ENCODE measurements at regions not wholly inside any gene's neighbourhood (a gene's known extent, or its start where the extent isn't known, plus 50 kb on each side); places are given as distances from the start of the nearest gene placed in this dataset.
"Not testable (repeated sequence)": the region's sequence is repeated elsewhere in the genome, so short reads cannot be mapped to it uniquely, and the experiment has no call there.

- FAIRE-seq (no peak), DNase-seq (ENCODE audit: insufficient read length, low spot score) (no peak)
- TF ChIP-seq CTCF (IDR thresholded peaks at IDR 0.05; ENCODE audit: insufficient read depth, missing control alignments): peak; percentile 76
Measured at GRCh38 chr4:154982187-154983047, 201.3 kb downstream of the RBM46 start.

- no peak for TF ChIP-seq CTCF (IDR thresholded peaks at IDR 0.05; ENCODE audit: insufficient read depth, missing control alignments)
- no peak for DNase-seq (ENCODE audit: insufficient read length, low spot score)
- no peak for FAIRE-seq
Measured at GRCh38 chr4:154983714-154984113, 202.6 kb downstream of the RBM46 start.

- no peak for FAIRE-seq
Measured at GRCh38 chr4:154984148-154984547, 203.1 kb downstream of the RBM46 start.

GRCh38 chr4:154984616-154985015 lies 203.5 kb downstream of the RBM46 start:
- no peak for DNase-seq (ENCODE audit: insufficient read length, low spot score)
- TF ChIP-seq CTCF (IDR thresholded peaks at IDR 0.05; ENCODE audit: insufficient read depth, missing control alignments): no peak
- no peak for FAIRE-seq

More at GRCh38 chr4:154984148-154984547, 203.1 kb downstream of the RBM46 start:
- no peak for TF ChIP-seq CTCF (IDR thresholded peaks at IDR 0.05; ENCODE audit: insufficient read depth, missing control alignments)
- DNase-seq (ENCODE audit: insufficient read length, low spot score): no peak

GRCh38 chr4:154985673-154986072 lies 204.6 kb downstream of the RBM46 start:
- TF ChIP-seq CTCF (IDR thresholded peaks at IDR 0.05; ENCODE audit: insufficient read depth, missing control alignments): no peak
- DNase-seq (ENCODE audit: insufficient read length, low spot score): no peak
- FAIRE-seq: no peak

- no peak for TF ChIP-seq CTCF (IDR thresholded peaks at IDR 0.05; ENCODE audit: insufficient read depth, missing control alignments)
- FAIRE-seq (no peak), DNase-seq (ENCODE audit: insufficient read length, low spot score) (no peak)
Measured at GRCh38 chr4:154988511-154988910, 207.4 kb downstream of the RBM46 start.

- no peak for TF ChIP-seq CTCF (IDR thresholded peaks at IDR 0.05; ENCODE audit: insufficient read depth, missing control alignments)
- no peak for FAIRE-seq
- no peak for DNase-seq (ENCODE audit: insufficient read length, low spot score)
Measured at GRCh38 chr4:154989511-154989910, 208.4 kb downstream of the RBM46 start.

- not testable (repeated sequence) for DNase-seq (ENCODE audit: insufficient read length, low spot score); FAIRE-seq
Measured at GRCh38 chr4:154997866-154998265, 210.6 kb upstream of the NPY2R start.
